ENCODE measurements at regions not wholly inside any gene's neighbourhood (a gene's known extent, or its start where the extent isn't known, plus 50 kb on each side); places are given as distances from the start of the nearest gene placed in this dataset.

DNA sequence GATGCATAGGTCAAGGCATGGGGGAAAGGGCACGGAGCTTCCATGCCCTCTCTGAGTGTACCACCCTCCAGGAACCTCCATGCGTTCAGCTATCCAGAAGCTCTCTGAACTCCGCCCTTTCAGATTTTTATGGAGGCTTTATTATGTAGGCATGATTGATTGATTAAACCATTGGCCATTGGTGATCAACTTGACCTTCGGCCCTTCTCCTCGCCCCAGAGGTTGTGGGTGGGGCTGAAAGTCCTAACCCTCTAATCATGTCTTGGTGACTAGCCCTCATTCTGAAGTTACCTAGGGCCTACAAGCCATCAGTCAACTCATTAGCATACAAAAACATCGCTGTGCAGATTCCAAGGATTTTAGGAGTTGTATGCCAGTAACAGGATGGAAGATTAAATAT is 323.7 kb upstream of the KLF4 start:
- Histone ChIP-seq H3K27me3 (ENCODE audit: control insufficient read depth in 2 of 2, insufficient read depth in 2 of 2, low read length in 2 of 2) (no peaks in the 10 kb centered on the region), H3K9me1 (replicated peaks; ENCODE audit: control insufficient read depth, extremely low read depth, insufficient read depth, low read length) (no peaks in the 10 kb centered on the region), H4K20me1 (replicated peaks; ENCODE audit: control insufficient read depth, extremely low read depth, insufficient read depth, low read length) (no peaks in the 10 kb centered on the region), H3K27ac (ENCODE audit: insufficient read depth, low read depth, low read length) (no peak overlapping the region), H3K4me3 (replicated peaks in 1 of 3; ENCODE audit: insufficient read depth in 1 of 3, low read depth in 1 of 3, low read length in 3 of 3) (no peak overlapping the region), H3K9ac (replicated peaks; ENCODE audit: extremely low read depth, insufficient read depth, low read length) (no peak overlapping the region), H3K4me2 (ENCODE audit: insufficient read depth, low read length) (no peak overlapping the region), H3K36me3 (ENCODE audit: control insufficient read depth in 2 of 2, extremely low read depth in 1 of 2, insufficient read depth in 2 of 2, low read length in 2 of 2) (no peaks in the 10 kb centered on the region), H2AFZ (ENCODE audit: low read depth, low read length) (no peak overlapping the region), H3K4me1 (ENCODE audit: control insufficient read depth, extremely low read depth, insufficient read depth, low read length) (no peaks in the 10 kb centered on the region), H3K9me3 (replicated peaks; ENCODE audit: control insufficient read depth, insufficient read depth, low read length) (no peaks in the 10 kb centered on the region), H3K79me2 (ENCODE audit: control insufficient read depth, insufficient read depth, low read length) (no peaks in the 10 kb centered on the region)
- TF ChIP-seq, protein P1, sequence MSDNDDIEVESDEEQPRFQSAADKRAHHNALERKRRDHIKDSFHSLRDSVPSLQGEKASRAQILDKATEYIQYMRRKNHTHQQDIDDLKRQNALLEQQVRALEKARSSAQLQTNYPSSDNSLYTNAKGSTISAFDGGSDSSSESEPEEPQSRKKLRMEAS (IDR thresholded peaks at IDR 0.05; ENCODE audit: insufficient read depth, insufficient read length): no peak
- TF ChIP-seq POLR2AphosphoS5 (IDR thresholded peaks at IDR 0.05; ENCODE audit: insufficient read depth, low read depth, low read length) (no peak), FOS (IDR thresholded peaks at IDR 0.05; ENCODE audit: borderline replicate concordance, insufficient read depth, low read length) (no peak), JUN (IDR thresholded peaks at IDR 0.05; ENCODE audit: borderline replicate concordance, insufficient read depth, insufficient read length, low read depth) (no peak), EZH2 (IDR thresholded peaks at IDR 0.05; ENCODE audit: borderline replicate concordance, low read depth, low read length, severe bottlenecking) (no peak), MYC (IDR thresholded peaks at IDR 0.05; ENCODE audit: low read depth, low read length) (no peak), GATA2 (IDR thresholded peaks at IDR 0.05; ENCODE audit: insufficient read depth, insufficient read length, low read depth, low read length) (no peak), POLR2A (IDR thresholded peaks at IDR 0.05; ENCODE audit: low read depth, low read length) (no peak)
- TF ChIP-seq, protein P2, sequence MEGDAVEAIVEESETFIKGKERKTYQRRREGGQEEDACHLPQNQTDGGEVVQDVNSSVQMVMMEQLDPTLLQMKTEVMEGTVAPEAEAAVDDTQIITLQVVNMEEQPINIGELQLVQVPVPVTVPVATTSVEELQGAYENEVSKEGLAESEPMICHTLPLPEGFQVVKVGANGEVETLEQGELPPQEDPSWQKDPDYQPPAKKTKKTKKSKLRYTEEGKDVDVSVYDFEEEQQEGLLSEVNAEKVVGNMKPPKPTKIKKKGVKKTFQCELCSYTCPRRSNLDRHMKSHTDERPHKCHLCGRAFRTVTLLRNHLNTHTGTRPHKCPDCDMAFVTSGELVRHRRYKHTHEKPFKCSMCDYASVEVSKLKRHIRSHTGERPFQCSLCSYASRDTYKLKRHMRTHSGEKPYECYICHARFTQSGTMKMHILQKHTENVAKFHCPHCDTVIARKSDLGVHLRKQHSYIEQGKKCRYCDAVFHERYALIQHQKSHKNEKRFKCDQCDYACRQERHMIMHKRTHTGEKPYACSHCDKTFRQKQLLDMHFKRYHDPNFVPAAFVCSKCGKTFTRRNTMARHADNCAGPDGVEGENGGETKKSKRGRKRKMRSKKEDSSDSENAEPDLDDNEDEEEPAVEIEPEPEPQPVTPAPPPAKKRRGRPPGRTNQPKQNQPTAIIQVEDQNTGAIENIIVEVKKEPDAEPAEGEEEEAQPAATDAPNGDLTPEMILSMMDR (IDR thresholded peaks at IDR 0.05; ENCODE audit: extremely low read depth in 1 of 2, insufficient read depth in 1 of 2, low read depth in 1 of 2, low read length in 2 of 2): no peak
- POLR2A ChIA-PET: no interaction called here
- FAIRE-seq: no peak
- no peak for DNase-seq (ENCODE audit: low read depth, low spot score)
- CTCF ChIA-PET: no interaction called here
- dilution Hi-C loops (cut with MboI; ENCODE audit: extremely low pct_ligation_motif_present, low sequenced_read_pairs): no loop called here
- BruUV-seq (replicated peaks): no TSS peak
- intact Hi-C loops (cut with micrococcal nuclease): no loop called here

All from endothelial cell of umbilical vein (primary cell).